GOT3 (cell line): ENCODE measurements at regions not wholly inside any gene's neighbourhood (a gene's known extent, or its start where the extent isn't known, plus 50 kb on each side); places are given as distances from the start of the nearest gene placed in this dataset.

ENCODE experiments used
- DNase-seq: peaks from one replicate; lab custom pipeline; 2025; ENCODE audit warnings: mixed read lengths; lab: John Stamatoyannopoulos, UW

GRCh38 chr3:59341459-59341858 is 291.6 kb upstream of the CFAP20DC start:
- no peak for DNase-seq

GRCh38 chr3:59339818-59340217 is 290.0 kb upstream of the CFAP20DC start:
- no peak for DNase-seq

GRCh38 chr3:59338934-59339333 is 289.1 kb upstream of the CFAP20DC start:
- no peak for DNase-seq

GRCh38 chr3:59335338-59335737 is 285.5 kb upstream of the CFAP20DC start:
- no peak for DNase-seq

GRCh38 chr3:59334585-59334984 is 284.8 kb upstream of the CFAP20DC start:
- no peak for DNase-seq

GRCh38 chr3:59327376-59327808 is 277.6 kb upstream of the CFAP20DC start:
- no peak for DNase-seq

- no peak for DNase-seq
These were observed 276.6 kb upstream of the CFAP20DC start for GRCh38 chr3:59326246-59327024.

GRCh38 chr3:59321881-59322540 is 272.2 kb upstream of the CFAP20DC start:
- DNase-seq, result no peak

- DNase-seq, result no peak
These were observed 270.3 kb upstream of the CFAP20DC start for GRCh38 chr3:59320080-59320479.

- no peak for DNase-seq
These were observed 269.6 kb upstream of the CFAP20DC start for GRCh38 chr3:59319442-59319841.

GRCh38 chr3:59318881-59319280 is 269.1 kb upstream of the CFAP20DC start:
- DNase-seq, result no peak

GRCh38 chr3:59317386-59317785 is 267.6 kb upstream of the CFAP20DC start:
- DNase-seq, result no peak

- DNase-seq, result no peak
These were observed 267.0 kb upstream of the CFAP20DC start for GRCh38 chr3:59316688-59317275.

GRCh38 chr3:59313365-59313764 is 263.5 kb upstream of the CFAP20DC start:
- DNase-seq, result no peak

GRCh38 chr3:59311231-59311630 is 261.4 kb upstream of the CFAP20DC start:
- DNase-seq, result no peak

- no peak for DNase-seq
These were observed 260.9 kb upstream of the CFAP20DC start for GRCh38 chr3:59310736-59311135.

GRCh38 chr3:59308684-59309083 is 258.9 kb upstream of the CFAP20DC start:
- DNase-seq, result no peak

GRCh38 chr3:59308001-59308400 is 258.2 kb upstream of the CFAP20DC start:
- no peak for DNase-seq

- no peak for DNase-seq
These were observed 256.6 kb upstream of the CFAP20DC start for GRCh38 chr3:59306436-59306835.

GRCh38 chr3:59304296-59304695 is 254.5 kb upstream of the CFAP20DC start:
- no peak for DNase-seq

GRCh38 chr3:59303452-59303851 is 253.6 kb upstream of the CFAP20DC start:
- no peak for DNase-seq

- DNase-seq, result no peak
These were observed 252.6 kb upstream of the CFAP20DC start for GRCh38 chr3:59302442-59302841.

GRCh38 chr3:59300733-59301132 is 250.9 kb upstream of the CFAP20DC start:
- no peak for DNase-seq
